ENCODE measurements at regions not wholly inside any gene's neighbourhood (a gene's known extent, or its start where the extent isn't known, plus 50 kb on each side); places are given as distances from the start of the nearest gene placed in this dataset.

DNA sequence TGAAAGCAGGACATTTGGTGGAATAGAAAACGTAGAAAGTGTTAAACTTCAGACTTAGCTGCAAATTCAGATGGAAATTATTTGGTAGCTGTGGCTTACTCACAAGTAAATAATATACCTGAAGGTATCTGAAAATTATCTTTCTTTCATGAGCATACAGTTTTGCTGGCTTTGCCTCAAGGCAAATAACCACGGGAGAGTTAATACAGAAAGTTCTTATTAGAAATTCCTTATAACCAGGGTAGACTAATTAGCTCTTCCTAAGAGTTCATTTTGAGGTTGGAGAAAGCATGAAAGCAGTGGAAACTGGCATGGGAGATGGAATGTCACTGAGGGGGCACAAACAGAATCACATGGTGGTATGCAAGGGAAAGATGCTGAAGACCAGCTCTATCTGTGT is 217.5 kb downstream of the CD83 start:
- DNase-seq: no peak

GRCh38 chr6:14337152-14337551 is 219.6 kb downstream of the CD83 start:
- DNase-seq: no peak

DNA sequence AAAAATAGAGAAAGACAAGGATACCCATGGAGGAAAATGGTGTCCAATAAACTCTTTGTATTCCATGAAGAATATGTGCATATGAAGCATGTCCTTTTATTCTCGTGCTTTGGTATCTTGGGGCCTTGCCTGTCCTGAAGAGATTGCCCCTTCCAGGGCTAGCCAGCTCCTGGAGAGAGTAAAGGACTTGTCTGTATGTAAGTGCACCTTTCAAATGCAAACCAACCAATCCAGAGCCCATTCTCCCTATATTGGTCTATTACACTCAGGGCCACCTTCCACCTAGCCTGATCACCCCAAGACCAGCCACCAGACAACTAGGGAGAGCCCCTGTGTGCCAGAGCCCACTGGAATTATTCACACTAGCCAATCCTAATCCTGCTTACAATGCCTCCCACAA is 221.6 kb downstream of the CD83 start:
- DNase-seq: no peak

- DNase-seq: no peak
These were observed 222.4 kb downstream of the CD83 start for GRCh38 chr6:14339711-14340584.

- DNase-seq: no peak
These were observed 226.9 kb downstream of the CD83 start for GRCh38 chr6:14344486-14344885.

DNA sequence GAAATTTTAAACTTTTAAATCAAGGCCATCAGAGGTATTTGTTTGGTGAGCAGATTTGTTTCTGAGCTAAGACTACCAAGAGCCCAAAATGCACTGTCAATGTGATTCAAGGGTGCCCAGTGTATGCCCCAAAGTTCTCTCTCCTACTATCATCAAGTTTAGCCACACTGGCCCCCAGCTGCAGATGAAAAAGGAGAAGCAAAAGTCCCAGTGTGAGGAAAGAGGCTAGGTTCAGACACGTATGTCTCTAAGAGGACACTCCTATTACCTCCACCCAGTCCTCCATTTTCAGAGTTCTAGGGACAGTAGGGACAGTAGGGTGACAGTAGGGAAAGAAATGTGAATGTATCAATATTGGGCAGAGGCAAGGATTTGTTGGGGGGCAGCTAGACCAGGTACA is 230.8 kb downstream of the CD83 start:
- DNase-seq: no peak

DNA sequence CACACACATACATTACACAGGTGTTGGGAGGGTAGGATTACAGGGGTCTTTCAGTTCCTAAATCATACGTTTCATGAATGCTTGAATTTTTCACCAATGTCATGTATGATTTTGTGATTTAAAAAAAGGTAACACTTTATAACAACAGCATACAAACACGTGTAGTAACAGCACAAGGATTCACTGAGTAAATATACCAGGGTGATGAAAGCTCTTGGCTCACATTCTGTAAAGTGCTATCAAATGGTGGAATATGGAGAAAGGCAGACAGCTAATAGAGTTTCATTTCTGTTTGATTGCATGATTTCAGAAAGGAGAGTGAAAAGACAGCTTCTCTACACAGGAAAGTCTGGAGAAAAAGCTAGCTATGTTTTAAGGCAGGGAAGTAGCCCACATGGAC is 231.9 kb downstream of the CD83 start:
- no peak for DNase-seq

- no peak for DNase-seq
These were observed 232.6 kb downstream of the CD83 start for GRCh38 chr6:14350210-14350609.

DNA sequence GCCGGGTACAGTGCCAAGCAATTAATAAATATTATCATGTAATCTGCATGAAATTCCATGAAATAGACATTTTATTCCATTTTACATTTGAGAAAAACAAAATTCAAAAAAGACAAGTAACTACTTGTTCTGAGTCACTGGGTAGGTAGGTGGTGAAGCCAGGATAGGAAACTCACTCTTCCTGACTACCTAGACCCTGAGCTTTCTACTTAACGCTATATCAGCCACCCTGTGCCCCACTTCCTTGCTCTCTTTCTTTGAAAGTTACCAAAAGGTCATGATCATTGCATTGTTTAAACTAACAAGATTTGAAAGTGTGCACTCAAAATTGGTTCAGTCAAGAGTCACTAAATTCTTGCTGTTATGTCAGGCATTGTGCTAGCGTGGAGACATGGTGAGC is 235.7 kb downstream of the CD83 start:
- no peak for DNase-seq

GRCh38 chr6:14353798-14354197 is 236.2 kb downstream of the CD83 start:
- DNase-seq: no peak

DNA sequence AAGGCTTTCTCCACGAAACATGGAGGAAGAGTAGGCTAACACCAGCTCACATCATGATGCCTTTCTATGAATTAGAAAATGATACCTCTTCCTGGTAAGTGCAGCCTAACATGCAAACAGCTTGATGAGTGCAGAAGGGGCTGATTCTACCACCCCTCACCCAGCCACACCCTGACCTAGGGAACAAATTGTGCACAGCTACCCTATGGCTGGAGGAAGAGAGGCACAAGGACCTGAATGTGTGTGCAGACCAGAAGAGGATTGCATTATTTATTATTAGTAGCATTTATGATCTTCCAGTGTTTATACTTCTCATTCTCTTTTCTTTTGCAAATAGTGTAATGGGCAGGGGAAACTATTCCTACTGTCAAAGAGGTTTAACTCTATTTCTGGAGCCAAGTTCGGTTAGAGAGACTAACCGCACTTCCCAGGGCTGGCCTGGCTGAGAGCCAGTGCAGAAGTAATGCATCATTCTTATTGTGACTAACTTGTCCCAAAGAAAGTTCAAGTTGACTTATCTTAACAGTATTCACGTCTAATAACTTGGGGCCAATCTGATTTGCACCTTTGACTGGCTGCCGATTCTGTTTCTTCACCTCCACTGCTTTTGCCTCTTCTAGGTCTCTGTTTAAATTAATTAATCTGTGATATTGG is 237.5 kb downstream of the CD83 start:
- DNase-seq: peak; percentile 14

DNA sequence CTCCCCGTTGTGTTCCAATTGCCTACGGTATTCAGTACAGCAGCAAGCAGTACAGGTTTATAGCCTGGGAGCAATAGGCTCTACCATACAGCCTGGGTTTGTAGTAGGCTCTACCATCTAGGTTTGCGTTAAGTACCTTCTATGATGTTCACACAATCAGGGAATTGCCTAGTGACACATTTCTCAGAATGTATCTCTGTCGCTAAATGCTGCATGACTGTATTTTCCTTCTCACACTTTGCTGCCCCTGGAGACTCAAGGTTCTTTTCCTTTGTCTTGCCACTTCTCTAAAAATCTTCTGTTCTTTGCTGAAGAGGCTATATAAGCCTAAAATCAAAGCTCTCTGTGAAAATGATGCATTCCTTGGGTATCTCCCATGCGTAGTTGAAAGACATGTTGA is 241.9 kb downstream of the CD83 start:
- DNase-seq: no peak

- no peak for DNase-seq
These were observed 243.0 kb downstream of the CD83 start for GRCh38 chr6:14360565-14360964.

- no peak for DNase-seq
These were observed 243.7 kb downstream of the CD83 start for GRCh38 chr6:14361297-14361696.

DNA sequence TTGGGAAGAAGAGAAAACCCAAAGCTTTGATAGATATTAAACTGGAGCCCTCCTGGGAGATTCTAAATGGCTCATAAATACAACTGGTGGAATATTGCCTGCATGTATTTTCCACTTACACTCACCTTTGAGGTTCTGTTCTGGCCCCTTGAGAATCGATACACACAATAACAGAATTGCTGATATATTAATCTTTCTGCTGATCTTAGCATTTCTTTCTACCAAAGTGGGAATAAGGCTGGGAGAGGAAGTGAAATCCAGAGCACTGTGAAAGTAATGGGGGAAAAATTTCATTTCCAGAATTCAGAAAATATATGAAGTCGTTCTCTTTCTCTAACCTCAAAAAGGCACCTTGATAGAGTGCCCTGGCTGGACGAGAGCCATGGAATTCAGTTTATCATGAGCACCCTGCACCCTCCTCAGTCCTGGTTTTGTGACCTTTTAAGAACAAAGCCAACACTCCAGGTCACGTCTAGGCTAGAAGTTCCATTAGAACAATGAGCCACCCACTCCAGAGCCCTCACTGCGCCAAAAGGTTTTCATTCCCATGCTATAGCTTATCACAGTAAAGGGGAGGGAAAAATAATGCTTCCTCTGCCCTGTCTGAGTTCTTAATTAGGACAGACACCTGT is 244.5 kb downstream of the CD83 start:
- no peak for DNase-seq

DNA sequence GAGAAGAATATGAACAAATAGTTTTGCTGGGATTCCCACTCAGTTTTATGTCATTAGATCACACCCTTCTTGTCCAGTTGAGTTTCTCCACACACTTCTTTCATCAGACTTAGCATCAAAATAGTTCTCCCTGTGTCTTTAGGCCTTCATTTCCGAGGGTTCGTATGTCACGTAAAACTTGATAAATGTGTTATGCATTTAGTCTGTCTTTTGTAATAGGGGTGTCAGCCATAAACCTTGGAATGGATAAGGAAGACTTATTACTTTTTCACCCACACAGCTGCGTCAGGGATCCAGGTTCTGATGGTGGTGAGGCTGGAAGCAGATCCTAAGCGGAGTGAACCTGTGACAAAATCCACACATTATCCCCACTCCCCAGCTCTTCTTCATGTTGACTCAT is 246.8 kb downstream of the CD83 start:
- no peak for DNase-seq

DNA sequence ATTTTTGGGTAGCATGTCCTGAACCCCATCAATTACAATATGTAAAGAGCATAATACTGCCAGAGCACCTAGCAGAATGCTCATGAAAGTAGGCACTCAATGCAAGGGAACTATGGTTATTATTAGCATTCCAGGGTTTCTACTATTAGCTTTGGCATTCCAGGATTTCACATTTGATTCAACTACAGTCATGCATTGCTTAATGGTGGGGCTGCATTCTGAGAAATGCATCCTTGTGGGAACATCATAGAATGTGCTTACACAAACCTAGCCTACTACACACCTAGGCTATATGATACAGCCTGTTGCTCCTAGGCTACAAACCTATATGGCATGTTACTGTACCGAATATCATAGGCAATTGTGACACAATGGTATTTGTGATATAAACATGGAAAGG is 247.8 kb downstream of the CD83 start:
- no peak for DNase-seq

DNA sequence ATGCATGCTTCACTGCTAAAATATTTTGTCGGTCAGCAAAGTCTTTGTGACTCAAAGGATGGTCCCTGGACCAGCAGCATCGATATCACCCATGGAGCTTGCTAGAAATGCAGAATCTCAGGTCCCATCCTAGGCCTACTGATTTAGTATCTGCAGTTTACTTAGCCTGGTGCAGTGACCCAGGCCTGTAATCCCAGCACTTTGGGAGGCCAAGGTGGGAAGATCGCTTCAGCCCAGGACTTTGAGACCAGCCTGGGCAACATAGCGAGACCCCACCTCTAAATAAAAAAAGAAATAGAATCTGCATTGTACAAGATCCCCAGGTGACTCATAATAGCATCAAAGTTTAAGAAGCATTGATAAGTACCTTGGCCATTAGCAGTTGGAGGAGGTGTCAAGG is 248.7 kb downstream of the CD83 start:
- DNase-seq: no peak

GRCh38 chr6:14366872-14367271 is 249.3 kb downstream of the CD83 start:
- DNase-seq: no peak

- DNase-seq: no peak
These were observed 249.7 kb downstream of the CD83 start for GRCh38 chr6:14367296-14367695.

- DNase-seq: no peak
These were observed 252.1 kb downstream of the CD83 start for GRCh38 chr6:14369717-14370116.

GRCh38 chr6:14371530-14371929 is 254.0 kb downstream of the CD83 start:
- no peak for DNase-seq

DNA sequence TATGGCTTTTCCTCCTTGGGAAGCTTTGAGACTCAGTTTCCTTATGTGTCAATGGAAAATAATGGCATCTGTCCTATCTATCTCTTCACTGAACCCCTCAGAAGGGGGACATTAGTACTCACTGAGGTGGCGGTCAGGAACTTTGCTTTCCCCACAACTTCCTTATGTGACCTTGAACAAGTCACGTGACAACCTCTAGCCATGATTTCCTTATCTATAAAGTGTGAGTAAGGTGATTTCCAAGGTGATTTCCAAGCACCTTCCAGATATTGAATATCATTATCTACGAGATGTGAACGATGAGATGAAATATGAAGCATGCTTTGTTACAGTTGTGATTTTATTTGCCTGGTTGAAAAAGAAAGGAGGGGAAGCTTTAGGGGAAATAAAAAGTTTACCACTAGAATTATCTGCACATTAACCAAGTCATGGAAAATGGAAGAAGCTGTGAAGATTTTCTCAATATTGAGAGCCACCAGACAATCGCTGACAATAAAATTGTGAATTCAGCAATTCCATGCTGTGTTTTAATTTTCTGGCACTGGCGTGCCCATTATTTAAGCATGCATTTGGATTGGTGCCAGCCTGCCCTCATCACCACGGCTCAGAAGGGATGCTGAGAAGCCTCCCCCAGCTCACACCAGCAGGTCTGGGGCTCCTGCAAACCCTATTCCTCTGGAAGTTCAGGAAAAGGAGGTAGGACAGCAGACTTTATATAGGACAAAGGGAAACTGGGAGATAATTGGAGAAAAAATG is 255.3 kb downstream of the CD83 start:
- no peak for DNase-seq
